HG02885 (cell line): ENCODE measurements at regions not wholly inside any gene's neighbourhood (a gene's known extent, or its start where the extent isn't known, plus 50 kb on each side); places are given as distances from the start of the nearest gene placed in this dataset.
"Not testable (repeated sequence)": the region's sequence is repeated elsewhere in the genome, so short reads cannot be mapped to it uniquely, and the experiment has no call there.

Experiments used
- ATAC-seq: cut with Tn5 transposase; IDR thresholded peaks from one replicate; pipeline ENCODE4 v1.9.1; 2021; ENCODE audit warnings: mild to moderate bottlenecking; ENCODE audit not compliant: unreplicated experiment, poor library complexity

DNA sequence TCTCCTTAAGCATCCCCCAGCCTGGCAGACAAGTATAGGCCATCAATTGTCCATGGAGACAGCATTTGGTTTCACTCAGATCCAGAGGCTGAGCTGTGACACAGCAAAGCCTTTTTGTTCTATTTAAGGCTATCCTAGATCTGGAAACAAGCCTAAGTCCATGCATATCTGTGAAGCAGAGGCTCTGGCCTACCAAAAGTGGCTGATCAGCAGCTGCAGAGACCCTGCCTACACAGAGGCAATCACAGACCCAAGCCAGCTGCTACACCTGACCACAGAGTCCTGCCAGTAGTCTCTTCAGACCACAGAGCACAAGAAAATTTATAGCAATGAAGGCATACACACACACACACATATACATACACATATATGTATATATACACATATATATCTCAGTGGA is 501.7 kb upstream of the ARPP21 start:
- no peak for ATAC-seq

GRCh38 chr3:35141406-35141805 is 497.9 kb upstream of the ARPP21 start:
- ATAC-seq: no peak

DNA sequence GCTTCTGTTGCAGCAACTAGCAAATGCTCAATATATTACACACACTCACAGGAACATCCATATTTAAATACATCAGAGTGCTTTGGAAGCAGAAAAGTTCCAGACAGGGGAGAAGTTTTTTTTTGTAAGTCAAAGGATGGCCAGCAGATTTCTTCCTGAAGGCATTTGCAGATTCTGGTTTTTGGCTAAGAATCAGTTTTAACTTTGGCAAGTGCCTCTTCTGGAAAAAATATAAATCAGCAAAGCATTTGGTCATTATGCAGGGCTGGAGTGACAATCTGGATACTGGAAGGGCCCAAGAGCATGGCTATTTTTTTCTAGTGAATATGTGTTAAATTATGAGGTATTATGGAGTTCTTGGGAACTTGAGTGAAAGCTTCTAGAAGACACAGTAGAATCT is 495.3 kb upstream of the ARPP21 start:
- no peak for ATAC-seq

DNA sequence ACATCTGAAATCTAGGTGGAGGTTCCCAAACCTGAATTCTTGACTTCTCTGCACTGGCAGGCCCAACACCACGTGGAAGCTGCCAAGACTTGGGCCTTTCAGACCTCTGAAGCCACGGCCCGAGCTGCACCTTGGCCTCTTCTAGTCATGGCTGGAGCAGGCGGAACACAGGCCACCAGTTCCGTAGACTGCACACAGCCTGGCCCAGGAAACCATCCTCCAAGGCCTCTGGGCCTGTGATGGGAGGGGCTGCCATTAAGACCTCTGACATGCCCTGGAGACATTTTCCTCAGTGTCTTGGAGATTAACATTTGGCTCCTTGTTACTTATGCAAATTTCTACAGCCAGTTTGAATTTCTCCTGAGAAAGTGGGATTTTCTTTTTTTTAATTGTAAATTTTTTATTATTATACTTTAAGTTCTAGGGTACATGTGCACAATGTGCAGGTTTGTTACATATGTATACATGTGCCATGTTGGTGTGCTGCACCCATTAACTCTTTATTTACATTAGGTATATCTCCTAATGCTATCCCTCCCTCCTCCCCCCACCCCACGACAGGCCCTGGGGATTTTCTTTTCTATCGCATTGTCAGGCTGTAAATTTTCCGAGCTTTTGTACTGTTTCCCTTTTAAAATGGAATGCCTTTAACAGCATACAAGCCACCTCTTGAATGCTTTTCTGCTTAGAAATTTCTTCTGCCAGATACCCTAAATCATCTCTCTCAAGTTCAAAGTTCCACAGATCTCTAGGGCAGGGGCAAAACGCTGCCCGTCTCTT is 492.9 kb upstream of the ARPP21 start:
- not testable (repeated sequence) for ATAC-seq

DNA sequence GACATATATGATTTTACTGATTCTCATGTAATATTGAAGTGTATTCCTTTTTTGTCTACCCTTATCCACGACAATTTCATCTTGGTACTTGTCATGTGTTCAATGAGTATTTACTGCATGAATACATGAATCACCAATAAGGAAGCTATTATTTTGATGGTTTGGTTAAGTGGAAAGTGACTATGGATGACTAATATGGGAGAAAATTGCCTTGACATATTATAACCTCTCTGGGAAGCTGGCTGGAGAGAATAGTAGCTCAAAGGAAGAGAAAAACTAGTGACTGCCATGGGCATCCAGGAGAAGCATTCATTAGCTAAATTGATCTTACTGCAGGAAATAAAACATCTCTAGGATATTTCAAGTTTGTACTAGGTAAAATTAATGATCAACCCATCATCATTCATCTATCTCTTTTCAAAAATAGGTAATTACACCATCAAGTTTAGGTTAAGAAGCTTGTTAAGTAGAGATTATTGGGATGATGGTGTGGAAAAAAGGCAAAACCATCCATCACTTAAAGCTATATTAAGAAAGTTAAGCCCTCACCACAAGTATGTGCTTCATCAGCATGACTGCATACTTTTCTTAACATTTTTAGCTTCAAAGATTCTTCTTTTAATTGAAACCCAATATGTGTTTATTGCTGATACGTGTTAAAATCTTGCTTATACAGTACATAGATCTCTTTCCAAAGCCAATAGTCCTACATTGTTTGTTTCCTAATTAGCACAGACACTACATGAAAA is 455.2 kb upstream of the ARPP21 start:
- no peak for ATAC-seq

DNA sequence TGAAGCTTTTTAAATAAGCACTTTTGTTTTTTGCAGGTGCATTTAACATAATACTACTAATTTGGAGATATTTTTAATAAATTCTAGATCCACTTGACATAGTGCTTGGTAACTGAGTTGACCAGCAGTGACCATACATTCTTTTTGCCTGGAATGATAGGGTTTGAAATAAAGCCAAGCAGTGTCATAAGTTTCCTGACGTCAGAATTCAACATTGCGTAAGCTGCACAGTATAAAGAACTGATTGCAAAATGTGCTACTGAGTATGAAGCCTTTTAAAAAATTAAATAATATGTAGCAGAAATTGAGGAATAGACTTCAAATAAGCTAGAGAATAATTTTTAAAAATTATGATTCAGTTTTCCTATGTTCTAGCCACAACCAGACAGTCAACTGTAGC is 454.6 kb upstream of the ARPP21 start:
- no peak for ATAC-seq

DNA sequence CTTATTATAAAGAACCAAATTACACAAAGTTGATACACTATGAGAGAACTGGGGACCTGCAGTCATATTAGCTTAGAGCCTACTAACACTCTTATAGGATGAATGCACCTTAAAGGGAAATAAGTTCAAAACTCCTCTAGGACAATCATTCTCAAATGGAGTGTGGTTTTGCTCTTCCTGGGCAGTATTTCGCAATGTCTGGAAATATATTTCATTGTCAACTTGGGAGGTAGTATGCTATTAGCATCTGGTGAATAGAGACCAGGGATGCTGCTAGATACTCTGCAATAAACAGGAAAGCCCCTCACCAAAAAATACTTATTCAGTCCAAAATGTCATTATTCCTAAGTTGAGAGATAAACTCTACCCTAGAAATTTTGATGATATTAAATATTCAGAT is 451.4 kb upstream of the ARPP21 start:
- ATAC-seq: no peak

GRCh38 chr3:35194666-35195065 is 444.7 kb upstream of the ARPP21 start:
- no peak for ATAC-seq

- ATAC-seq: no peak
These were observed 440.5 kb upstream of the ARPP21 start for GRCh38 chr3:35198857-35199256.

GRCh38 chr3:35200056-35200455 is 439.3 kb upstream of the ARPP21 start:
- no peak for ATAC-seq

DNA sequence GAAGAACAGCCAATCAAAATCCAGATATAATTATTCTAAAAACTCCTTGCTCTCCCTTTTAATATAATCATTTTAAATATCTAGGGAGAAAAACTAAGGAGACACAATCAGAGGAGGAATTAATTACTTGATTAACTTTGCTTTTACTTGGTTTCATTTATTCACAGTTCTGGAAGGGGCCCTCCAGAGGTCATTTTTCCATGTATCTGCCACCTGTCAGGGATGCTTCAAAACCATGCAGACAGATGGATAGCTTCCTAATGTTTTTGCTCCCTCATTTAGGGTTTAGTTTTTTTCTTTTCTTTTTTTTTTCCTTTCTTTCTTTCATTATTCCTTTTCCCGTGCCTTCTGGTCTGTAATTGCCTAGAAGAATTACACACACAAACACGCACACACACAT is 438.1 kb upstream of the ARPP21 start:
- ATAC-seq: no peak

GRCh38 chr3:35215525-35216500 is 423.5 kb upstream of the ARPP21 start:
- no peak for ATAC-seq

- ATAC-seq: no peak
These were observed 422.6 kb upstream of the ARPP21 start for GRCh38 chr3:35216501-35217266.

GRCh38 chr3:35223632-35224394 is 415.5 kb upstream of the ARPP21 start:
- ATAC-seq: no peak

GRCh38 chr3:35224565-35225295 is 414.6 kb upstream of the ARPP21 start:
- ATAC-seq: no peak

GRCh38 chr3:35241236-35241635 is 398.1 kb upstream of the ARPP21 start:
- no peak for ATAC-seq

DNA sequence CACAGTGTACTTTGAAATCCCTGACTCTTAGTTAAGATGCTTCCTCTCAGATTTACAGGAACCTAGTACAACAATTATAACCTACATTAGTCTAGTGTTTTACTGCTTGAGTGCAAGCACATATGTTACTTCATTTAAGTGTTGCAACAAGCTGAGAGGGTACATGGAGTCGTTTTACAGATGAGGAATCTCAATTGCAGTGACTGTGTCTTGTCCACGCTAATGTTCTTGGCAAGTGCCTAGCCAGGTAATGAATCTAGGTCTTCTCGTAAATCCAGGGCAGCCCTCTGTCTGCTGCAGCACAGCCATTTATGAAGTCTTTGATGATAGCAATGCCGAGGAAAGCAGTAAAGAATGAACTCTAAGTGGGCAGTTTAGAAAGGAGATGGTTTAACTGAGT is 384.4 kb upstream of the ARPP21 start:
- ATAC-seq: no peak

DNA sequence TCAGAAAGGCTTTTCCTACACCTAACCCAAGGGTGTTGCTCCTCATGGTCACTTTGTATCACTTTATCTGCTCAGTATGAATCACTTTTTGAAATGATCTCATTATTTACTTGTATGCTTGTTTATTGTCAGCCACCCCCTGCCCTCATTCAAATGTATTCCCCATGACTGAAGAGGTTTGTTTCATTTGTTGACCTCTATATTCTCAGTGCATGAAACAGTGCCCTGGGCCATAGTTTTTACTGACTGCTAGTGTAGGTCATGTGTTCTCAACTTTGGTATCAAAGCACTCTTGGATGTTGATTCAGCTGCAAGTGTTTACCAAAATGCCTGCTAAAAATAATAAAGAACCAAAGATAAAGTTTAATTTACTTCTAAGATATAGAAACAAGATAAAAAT is 381.7 kb upstream of the ARPP21 start:
- no peak for ATAC-seq

- ATAC-seq: no peak
These were observed 376.9 kb upstream of the ARPP21 start for GRCh38 chr3:35262406-35262805.
